Esophagus squamous epithelium (tissue), 4 donors: ENCODE measurements at regions not wholly inside any gene's neighbourhood (a gene's known extent, or its start where the extent isn't known, plus 50 kb on each side); places are given as distances from the start of the nearest gene placed in this dataset.

Experiments used
- POLR2A ChIP-seq, 4 donors: fragments of 450-650 bp; IDR thresholded peaks; one replicate each; pipeline ENCODE4 v1.6.1; 2017; ENCODE audit warnings: antibody characterized with exemption in 4 of 4, mild to moderate bottlenecking in 4 of 4, moderate library complexity in 3 of 4
- TF ChIP-seq, protein P1 (sequence below), 6 experiments: fragments of 450-650 bp in 4 of 6; fragments of 200-600 bp in 2 of 6; sonication (generic) in 2 of 6; IDR thresholded peaks; one replicate each; pipeline ENCODE4 v1.5.1; 2016 to 2019; ENCODE audit warnings: antibody characterized with exemption in 6 of 6, mild to moderate bottlenecking in 4 of 6, moderate library complexity in 4 of 6

- TF ChIP-seq, protein P1, sequence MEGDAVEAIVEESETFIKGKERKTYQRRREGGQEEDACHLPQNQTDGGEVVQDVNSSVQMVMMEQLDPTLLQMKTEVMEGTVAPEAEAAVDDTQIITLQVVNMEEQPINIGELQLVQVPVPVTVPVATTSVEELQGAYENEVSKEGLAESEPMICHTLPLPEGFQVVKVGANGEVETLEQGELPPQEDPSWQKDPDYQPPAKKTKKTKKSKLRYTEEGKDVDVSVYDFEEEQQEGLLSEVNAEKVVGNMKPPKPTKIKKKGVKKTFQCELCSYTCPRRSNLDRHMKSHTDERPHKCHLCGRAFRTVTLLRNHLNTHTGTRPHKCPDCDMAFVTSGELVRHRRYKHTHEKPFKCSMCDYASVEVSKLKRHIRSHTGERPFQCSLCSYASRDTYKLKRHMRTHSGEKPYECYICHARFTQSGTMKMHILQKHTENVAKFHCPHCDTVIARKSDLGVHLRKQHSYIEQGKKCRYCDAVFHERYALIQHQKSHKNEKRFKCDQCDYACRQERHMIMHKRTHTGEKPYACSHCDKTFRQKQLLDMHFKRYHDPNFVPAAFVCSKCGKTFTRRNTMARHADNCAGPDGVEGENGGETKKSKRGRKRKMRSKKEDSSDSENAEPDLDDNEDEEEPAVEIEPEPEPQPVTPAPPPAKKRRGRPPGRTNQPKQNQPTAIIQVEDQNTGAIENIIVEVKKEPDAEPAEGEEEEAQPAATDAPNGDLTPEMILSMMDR (IDR thresholded peaks at IDR 0.05), result no peak
- TF ChIP-seq POLR2A (IDR thresholded peaks at IDR 0.05), result no peak
These were observed 93.6 kb upstream of the ACTRT2 start for GRCh38 chr1:2927393-2928360.
